GM03348 (cell line): ENCODE measurements at regions not wholly inside any gene's neighbourhood (a gene's known extent, or its start where the extent isn't known, plus 50 kb on each side); places are given as distances from the start of the nearest gene placed in this dataset.

ENCODE experiments used
- DNase-seq: peaks from one replicate; pipeline ENCODE4 v3.0.0; 2012; ENCODE audit warnings: low spot score

GRCh38 chr18:45227001-45227742, 388.1 kb upstream of the SLC14A2 start:
- DNase-seq: peak; percentile 20

- no peak for DNase-seq
Measured at GRCh38 chr18:45228796-45229388, 386.4 kb upstream of the SLC14A2 start.

GRCh38 chr18:45231617-45232016, 383.7 kb upstream of the SLC14A2 start:
- no peak for DNase-seq

GRCh38 chr18:45232061-45232460, 383.2 kb upstream of the SLC14A2 start:
- DNase-seq: no peak

GRCh38 chr18:45236676-45237075, 378.6 kb upstream of the SLC14A2 start:
- no peak for DNase-seq

GRCh38 chr18:45237343-45238098, 377.8 kb upstream of the SLC14A2 start:
- no peak for DNase-seq

- no peak for DNase-seq
Measured at GRCh38 chr18:45241271-45241670, 374.0 kb upstream of the SLC14A2 start.

GRCh38 chr18:45241982-45242565, 373.2 kb upstream of the SLC14A2 start:
- DNase-seq: no peak

GRCh38 chr18:45243340-45244110, 371.8 kb upstream of the SLC14A2 start:
- peak; percentile 18 for DNase-seq

GRCh38 chr18:45245091-45245511, 370.2 kb upstream of the SLC14A2 start:
- DNase-seq: peak; percentile 47

GRCh38 chr18:45248240-45248903, 366.9 kb upstream of the SLC14A2 start:
- peak; percentile 73 for DNase-seq

- DNase-seq: peak; percentile 64
Measured at GRCh38 chr18:45249246-45249661, 366.0 kb upstream of the SLC14A2 start.

- DNase-seq: no peak
Measured at GRCh38 chr18:45250479-45250878, 364.8 kb upstream of the SLC14A2 start.

GRCh38 chr18:45251236-45251635, 364.0 kb upstream of the SLC14A2 start:
- DNase-seq: no peak

- no peak for DNase-seq
Measured at GRCh38 chr18:45252474-45252873, 362.8 kb upstream of the SLC14A2 start.

- DNase-seq: no peak
Measured at GRCh38 chr18:45253056-45253565, 362.2 kb upstream of the SLC14A2 start.

GRCh38 chr18:45253973-45254708, 361.1 kb upstream of the SLC14A2 start:
- DNase-seq: no peak

- DNase-seq: peak; percentile 86
Measured at GRCh38 chr18:45254709-45255082, 360.6 kb upstream of the SLC14A2 start.

- peak; percentile 85 for DNase-seq
Measured at GRCh38 chr18:45255197-45255890, 359.9 kb upstream of the SLC14A2 start.

GRCh38 chr18:45260125-45260524, 355.2 kb upstream of the SLC14A2 start:
- DNase-seq: no peak
